ENCODE measurements at regions not wholly inside any gene's neighbourhood (a gene's known extent, or its start where the extent isn't known, plus 50 kb on each side); places are given as distances from the start of the nearest gene placed in this dataset.
"Not testable (repeated sequence)": the region's sequence is repeated elsewhere in the genome, so short reads cannot be mapped to it uniquely, and the experiment has no call there.

DNA sequence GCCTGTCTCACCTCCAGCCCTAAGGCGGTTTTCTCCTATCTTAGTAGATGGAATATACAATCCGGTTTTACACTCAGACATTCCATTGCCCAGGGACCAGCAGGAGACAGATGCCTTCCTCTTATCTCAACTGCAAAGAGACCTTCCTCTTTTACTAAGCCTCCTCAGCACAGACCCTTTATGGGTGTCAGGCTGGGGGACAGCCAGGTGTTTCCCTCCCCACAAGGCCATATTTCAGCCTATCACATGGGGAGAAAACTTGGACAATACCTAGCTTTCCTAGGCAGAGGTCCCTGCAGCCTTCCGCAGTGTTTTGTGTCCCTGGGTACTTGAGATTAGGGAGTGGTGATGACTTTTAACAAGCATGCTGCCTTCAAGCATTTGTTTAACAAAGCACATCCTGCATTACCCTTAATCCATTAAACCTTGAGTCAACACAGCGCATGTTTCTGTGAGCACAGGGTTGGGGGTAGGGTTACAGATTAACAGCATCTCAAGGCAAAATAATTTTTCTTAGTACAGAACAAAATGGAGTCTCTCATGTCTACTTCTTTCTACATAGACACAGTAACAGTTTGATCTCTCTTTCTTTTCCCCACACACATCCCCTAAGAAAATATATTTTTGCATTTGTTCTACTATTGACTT, 876.2 kb downstream of the ANKRD7 start:
- TF ChIP-seq, protein P1, sequence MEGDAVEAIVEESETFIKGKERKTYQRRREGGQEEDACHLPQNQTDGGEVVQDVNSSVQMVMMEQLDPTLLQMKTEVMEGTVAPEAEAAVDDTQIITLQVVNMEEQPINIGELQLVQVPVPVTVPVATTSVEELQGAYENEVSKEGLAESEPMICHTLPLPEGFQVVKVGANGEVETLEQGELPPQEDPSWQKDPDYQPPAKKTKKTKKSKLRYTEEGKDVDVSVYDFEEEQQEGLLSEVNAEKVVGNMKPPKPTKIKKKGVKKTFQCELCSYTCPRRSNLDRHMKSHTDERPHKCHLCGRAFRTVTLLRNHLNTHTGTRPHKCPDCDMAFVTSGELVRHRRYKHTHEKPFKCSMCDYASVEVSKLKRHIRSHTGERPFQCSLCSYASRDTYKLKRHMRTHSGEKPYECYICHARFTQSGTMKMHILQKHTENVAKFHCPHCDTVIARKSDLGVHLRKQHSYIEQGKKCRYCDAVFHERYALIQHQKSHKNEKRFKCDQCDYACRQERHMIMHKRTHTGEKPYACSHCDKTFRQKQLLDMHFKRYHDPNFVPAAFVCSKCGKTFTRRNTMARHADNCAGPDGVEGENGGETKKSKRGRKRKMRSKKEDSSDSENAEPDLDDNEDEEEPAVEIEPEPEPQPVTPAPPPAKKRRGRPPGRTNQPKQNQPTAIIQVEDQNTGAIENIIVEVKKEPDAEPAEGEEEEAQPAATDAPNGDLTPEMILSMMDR (IDR thresholded peaks at IDR 0.05; ENCODE audit: low read depth, low read length, poor library complexity, severe bottlenecking) = not testable (repeated sequence)
- not testable (repeated sequence) for TF ChIP-seq EZH2phosphoT487 (IDR thresholded peaks at IDR 0.05; ENCODE audit: borderline replicate concordance, low read length)

All from DOHH2 (cell line).